Mucosa of descending colon (tissue), 3 donors: ENCODE measurements at regions not wholly inside any gene's neighbourhood (a gene's known extent, or its start where the extent isn't known, plus 50 kb on each side); places are given as distances from the start of the nearest gene placed in this dataset.

Source experiments
- ATAC-seq: fragments of 200-7000 bp; cut with Tn5 transposase; one replicate; pipeline ENCODE4 v1.9.1; 2020; ENCODE audit warnings: mild to moderate bottlenecking, moderate library complexity
- DNase-seq, 3 donors: peaks; one replicate each; pipeline ENCODE4 v3.0.0-alpha.2; 2020
- H3K36me3 ChIP-seq: fragments of 200-600 bp; one replicate; pipeline ENCODE4 v1.8.0; 2021; ENCODE audit warnings: low read depth, mild to moderate bottlenecking
- H3K4me1 ChIP-seq: fragments of 200-600 bp; one replicate; pipeline ENCODE4 v1.8.0; 2021; ENCODE audit warnings: low read depth, mild to moderate bottlenecking
- H3K4me3 ChIP-seq: fragments of 200-600 bp; one replicate; pipeline ENCODE4 v1.8.0; 2021; ENCODE audit warnings: mild to moderate bottlenecking
- H3K9me3 ChIP-seq: fragments of 200-600 bp; one replicate; pipeline ENCODE4 v1.8.0; 2021; ENCODE audit warnings: mild to moderate bottlenecking
- CTCF ChIP-seq: fragments of 200-600 bp; IDR thresholded peaks from one replicate; pipeline ENCODE4 v1.8.0; 2022; ENCODE audit warnings: antibody characterized with exemption, mild to moderate bottlenecking
- intact Hi-C, 2 donors: fragments of 100-400 bp; cut with DNase I in 1 of 2; cut with micrococcal nuclease in 1 of 2; formaldehyde crosslinking; loops; one replicate each; pipeline versions ENCODE4 v1.11.0 to v1.11.1; 2022; cut with DNase I, micrococcal nuclease
- donor health status: DM: no; HTN: no; CAD: no; lungs with moderate emphysema.
- donor health status: DM: no; HTN: no; CAD: no.
- donor health status: DM: no; HTN: yes; CAD: no.

GRCh38 chr16:17676171-17676570, 205.4 kb upstream of the XYLT1 start:
- DNase-seq, result no peak
- intact Hi-C loops, result no loop called here
- Histone ChIP-seq H3K4me1 (no peaks in the 10 kb centered on the region), H3K9me3 (peaks cover 6% of the 10 kb centered on the region), H3K4me3 (no peak overlapping the region), H3K36me3 (no peaks in the 10 kb centered on the region)
- TF ChIP-seq CTCF, result no peak
- ATAC-seq, result no peak

- Histone ChIP-seq H3K4me1 (no peaks in the 10 kb centered on the region), H3K36me3 (no peaks in the 10 kb centered on the region), H3K9me3 (no peaks in the 10 kb centered on the region), H3K4me3 (no peak overlapping the region)
- no peak for TF ChIP-seq CTCF
- intact Hi-C loops, result no loop called here
- DNase-seq, result no peak
- ATAC-seq, result no peak
Measured at GRCh38 chr16:17668386-17668785, 197.6 kb upstream of the XYLT1 start.

- Histone ChIP-seq H3K36me3 (no peaks in the 10 kb centered on the region), H3K9me3 (no peaks in the 10 kb centered on the region), H3K4me1 (no peaks in the 10 kb centered on the region), H3K4me3 (no peak overlapping the region)
- no peak for TF ChIP-seq CTCF
- no peak for ATAC-seq
- DNase-seq, result no peak
- intact Hi-C loops, result no loop called here
Measured at GRCh38 chr16:17666293-17666692, 195.5 kb upstream of the XYLT1 start.

GRCh38 chr16:17658881-17659280, 188.1 kb upstream of the XYLT1 start:
- no peaks in the 10 kb centered on the region for H3K9me3 ChIP-seq
- no peak for DNase-seq
- H3K4me1 ChIP-seq, result no peaks in the 10 kb centered on the region
- TF ChIP-seq CTCF, result no peak
- H3K36me3 ChIP-seq, result no peaks in the 10 kb centered on the region
- intact Hi-C loops, result no loop called here
- ATAC-seq, result no peak
- H3K4me3 ChIP-seq, result no peak overlapping the region

- Histone ChIP-seq H3K36me3 (no peaks in the 10 kb centered on the region), H3K9me3 (no peaks in the 10 kb centered on the region), H3K4me3 (no peak overlapping the region), H3K4me1 (no peaks in the 10 kb centered on the region)
- TF ChIP-seq CTCF, result no peak
- DNase-seq (no peak), ATAC-seq (no peak)
- intact Hi-C loops, result no loop called here
Measured at GRCh38 chr16:17657045-17657444, 186.3 kb upstream of the XYLT1 start.

- H3K4me1 ChIP-seq, result no peaks in the 10 kb centered on the region
- no peak for TF ChIP-seq CTCF
- DNase-seq (no peak), ATAC-seq (no peak)
- intact Hi-C loops, result no loop called here
- H3K4me3 ChIP-seq, result no peak overlapping the region
- H3K36me3 ChIP-seq, result no peaks in the 10 kb centered on the region
- H3K9me3 ChIP-seq, result no peaks in the 10 kb centered on the region
Measured at GRCh38 chr16:17654571-17654970, 183.8 kb upstream of the XYLT1 start.
